AG04449 (cell line): ENCODE measurements at regions not wholly inside any gene's neighbourhood (a gene's known extent, or its start where the extent isn't known, plus 50 kb on each side); places are given as distances from the start of the nearest gene placed in this dataset.
"Not testable (repeated sequence)": the region's sequence is repeated elsewhere in the genome, so short reads cannot be mapped to it uniquely, and the experiment has no call there.

Source experiments
- CTCF ChIA-PET: fragments of 350-600 bp; formaldehyde crosslinking; extraction: SDS; loops from one replicate; lab custom pipeline; 2021; ENCODE audit warnings: antibody characterized with exemption; lab: Yijun Ruan, JAX
- POLR2A ChIA-PET: fragments of 400-600, 350-600 bp; formaldehyde crosslinking; extraction: SDS; loops from one replicate; lab custom pipeline; 2020; ENCODE audit warnings: antibody characterized with exemption, inconsistent platforms; lab: Yijun Ruan, JAX
- DNase-seq: peaks from one replicate; pipeline ENCODE4 v3.0.0-alpha.2; 2010; ENCODE audit warnings: low read depth, low spot score
- H3K4me3 ChIP-seq: 2 replicates; pipeline ENCODE4 v1.5.1; 2011; ENCODE audit warnings: low read depth, mild to moderate bottlenecking, control low read depth, low read length
- TF ChIP-seq, protein P1 (sequence below): IDR thresholded peaks from one replicate; pipeline ENCODE4 v1.5.1; 2011; ENCODE audit warnings: mild to moderate bottlenecking, moderate library complexity, low read length, control low read depth, inconsistent platforms; ENCODE audit not compliant: insufficient read depth; ENCODE audit errors: missing control alignments

DNA sequence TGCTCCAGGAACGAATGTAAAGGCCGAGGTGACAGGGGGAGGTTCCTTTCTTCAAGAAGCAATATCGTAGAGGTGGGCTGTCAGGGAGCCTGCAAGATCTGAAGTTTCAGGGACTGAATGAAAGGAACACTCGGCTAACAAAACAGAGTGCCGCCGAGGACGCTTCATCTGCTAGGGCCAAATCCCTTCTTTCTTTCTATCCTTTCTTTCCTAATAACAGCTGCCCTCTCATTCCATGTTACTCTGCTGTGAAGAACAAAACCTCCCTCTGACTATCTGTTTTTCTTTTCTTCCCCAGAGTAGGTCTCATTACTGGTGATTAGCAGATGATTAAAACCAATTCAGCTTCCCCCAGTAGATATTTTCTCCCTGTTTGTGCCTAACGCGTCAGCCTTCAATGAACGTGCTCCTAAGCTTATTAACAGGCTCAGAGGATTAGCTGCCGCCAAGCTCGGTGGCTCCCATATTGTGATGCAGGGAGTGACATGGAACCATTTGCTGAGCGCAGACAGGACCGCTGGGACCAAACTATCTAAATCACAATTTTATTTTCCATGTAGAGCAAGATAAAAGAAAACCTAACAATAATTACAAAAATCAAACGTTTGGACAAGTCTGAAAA is 414.6 kb downstream of the TMEM182 start:
- no peak for DNase-seq
- ChIA-PET CTCF (no interaction called here), POLR2A (no interaction called here)
- no peak overlapping the region for H3K4me3 ChIP-seq
- TF ChIP-seq, protein P1, sequence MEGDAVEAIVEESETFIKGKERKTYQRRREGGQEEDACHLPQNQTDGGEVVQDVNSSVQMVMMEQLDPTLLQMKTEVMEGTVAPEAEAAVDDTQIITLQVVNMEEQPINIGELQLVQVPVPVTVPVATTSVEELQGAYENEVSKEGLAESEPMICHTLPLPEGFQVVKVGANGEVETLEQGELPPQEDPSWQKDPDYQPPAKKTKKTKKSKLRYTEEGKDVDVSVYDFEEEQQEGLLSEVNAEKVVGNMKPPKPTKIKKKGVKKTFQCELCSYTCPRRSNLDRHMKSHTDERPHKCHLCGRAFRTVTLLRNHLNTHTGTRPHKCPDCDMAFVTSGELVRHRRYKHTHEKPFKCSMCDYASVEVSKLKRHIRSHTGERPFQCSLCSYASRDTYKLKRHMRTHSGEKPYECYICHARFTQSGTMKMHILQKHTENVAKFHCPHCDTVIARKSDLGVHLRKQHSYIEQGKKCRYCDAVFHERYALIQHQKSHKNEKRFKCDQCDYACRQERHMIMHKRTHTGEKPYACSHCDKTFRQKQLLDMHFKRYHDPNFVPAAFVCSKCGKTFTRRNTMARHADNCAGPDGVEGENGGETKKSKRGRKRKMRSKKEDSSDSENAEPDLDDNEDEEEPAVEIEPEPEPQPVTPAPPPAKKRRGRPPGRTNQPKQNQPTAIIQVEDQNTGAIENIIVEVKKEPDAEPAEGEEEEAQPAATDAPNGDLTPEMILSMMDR, result no peak

DNA sequence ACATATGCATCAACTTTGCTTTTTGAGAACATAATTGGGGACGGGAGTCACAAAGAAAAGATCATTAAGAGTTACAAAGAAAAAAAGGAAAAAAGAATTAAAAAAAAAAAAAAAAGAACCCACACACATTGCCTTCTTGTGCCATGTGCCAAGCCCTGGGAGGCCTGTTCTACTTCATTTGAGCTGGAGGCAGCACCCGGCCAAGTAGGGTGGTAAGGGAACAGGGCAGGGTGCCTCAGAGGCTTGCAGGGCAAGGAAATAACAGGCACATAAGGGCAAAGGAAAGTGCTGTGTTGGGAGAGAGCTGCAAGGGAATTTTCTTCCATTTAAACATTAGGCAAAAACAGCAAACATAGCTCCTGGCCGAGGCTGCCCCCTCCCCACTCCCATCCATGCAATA is 418.0 kb downstream of the TMEM182 start:
- CTCF ChIA-PET, result no interaction called here
- POLR2A ChIA-PET, result no interaction called here

DNA sequence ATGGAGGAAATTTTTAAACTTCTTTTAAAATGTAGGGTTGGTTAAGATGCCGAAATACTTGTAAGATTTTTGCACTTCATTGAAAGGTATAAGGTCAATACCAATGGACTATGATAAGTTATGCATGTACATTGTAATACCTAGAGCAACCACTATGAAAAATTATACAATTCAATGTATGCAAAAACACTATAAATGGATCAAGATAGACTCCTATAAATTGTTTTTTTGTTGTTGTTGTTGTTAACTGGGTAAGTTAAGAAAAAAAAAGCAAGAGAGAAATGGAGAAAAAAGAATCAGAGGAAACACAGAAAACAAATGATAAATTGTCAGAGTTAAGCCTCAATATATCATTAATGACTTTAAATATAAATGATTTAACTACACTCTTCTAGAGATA is 421.2 kb downstream of the TMEM182 start:
- ChIA-PET POLR2A (no interaction called here), CTCF (no interaction called here)
- no peak for DNase-seq
- H3K4me3 ChIP-seq, result no peak overlapping the region
- TF ChIP-seq, protein P1, result no peak

More for the DNA sequence above, 418.0 kb downstream of the TMEM182 start:
- TF ChIP-seq, protein P1, result no peak
- DNase-seq, result no peak
- H3K4me3 ChIP-seq, result no peak overlapping the region

DNA sequence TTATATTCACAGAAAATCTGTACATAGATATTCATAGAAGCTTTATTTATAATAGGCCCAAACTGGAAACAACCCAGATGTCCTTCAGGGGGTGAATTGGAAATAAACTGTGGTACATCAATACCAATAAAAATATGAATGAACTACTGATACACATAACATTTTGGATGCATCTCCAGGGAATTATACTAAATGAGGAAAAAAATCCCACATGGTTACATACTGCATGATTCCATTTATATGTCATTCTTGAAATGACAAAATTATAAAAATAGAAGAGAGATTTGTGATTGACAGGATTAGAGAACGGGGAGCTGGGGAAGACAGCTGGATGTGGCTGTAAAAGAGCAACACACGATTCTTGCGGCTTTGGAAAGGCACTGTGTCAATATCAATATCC is 435.0 kb downstream of the TMEM182 start:
- POLR2A ChIA-PET, result no interaction called here
- DNase-seq, result no peak
- TF ChIP-seq, protein P1, result no peak
- CTCF ChIA-PET, result no interaction called here
- H3K4me3 ChIP-seq, result no peak overlapping the region

DNA sequence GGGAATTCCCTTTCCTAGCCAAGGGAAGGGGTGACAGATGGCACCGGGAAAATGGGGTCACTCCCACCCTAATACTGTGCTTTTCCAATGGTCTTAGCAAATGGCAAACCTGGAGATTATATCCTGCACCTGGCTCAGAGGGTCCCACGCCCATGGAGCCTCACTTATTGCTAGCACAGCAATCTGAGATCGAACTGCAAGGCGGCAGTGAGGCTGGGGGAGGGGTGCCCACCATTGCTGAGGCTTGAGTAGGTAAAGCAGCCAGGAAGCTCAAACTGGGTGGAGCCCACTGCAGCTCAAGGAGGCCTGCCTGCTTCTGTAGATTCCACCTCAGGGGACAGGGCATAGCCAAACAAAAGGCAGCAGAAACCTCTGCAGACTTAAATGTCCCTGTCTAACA is 438.9 kb downstream of the TMEM182 start:
- H3K4me3 ChIP-seq, DNase-seq, CTCF ChIA-PET, POLR2A ChIA-PET: not testable (repeated sequence)

DNA sequence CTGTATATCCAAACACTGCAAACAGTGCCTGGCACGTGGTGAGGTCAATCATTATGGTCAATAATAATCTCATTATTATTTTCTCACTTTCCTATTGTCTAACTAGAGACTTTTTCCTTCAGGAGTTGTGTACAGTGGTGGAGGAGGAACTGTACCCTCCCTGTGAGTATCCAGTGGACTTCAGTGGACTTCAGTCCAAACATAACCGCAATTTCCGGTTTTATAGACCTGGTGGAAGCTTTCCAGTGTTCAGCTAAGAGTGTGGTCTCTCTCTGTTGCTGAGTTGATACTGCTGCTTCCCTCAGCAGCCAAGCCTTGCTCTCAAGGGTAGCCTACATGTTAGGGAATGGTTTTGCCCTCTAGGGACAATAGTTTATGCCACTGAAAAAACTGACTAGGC is 447.1 kb downstream of the TMEM182 start:
- CTCF ChIA-PET, result no interaction called here
- TF ChIP-seq, protein P1, result no peak
- POLR2A ChIA-PET, result no interaction called here
- H3K4me3 ChIP-seq, result no peak overlapping the region
- DNase-seq, result no peak

DNA sequence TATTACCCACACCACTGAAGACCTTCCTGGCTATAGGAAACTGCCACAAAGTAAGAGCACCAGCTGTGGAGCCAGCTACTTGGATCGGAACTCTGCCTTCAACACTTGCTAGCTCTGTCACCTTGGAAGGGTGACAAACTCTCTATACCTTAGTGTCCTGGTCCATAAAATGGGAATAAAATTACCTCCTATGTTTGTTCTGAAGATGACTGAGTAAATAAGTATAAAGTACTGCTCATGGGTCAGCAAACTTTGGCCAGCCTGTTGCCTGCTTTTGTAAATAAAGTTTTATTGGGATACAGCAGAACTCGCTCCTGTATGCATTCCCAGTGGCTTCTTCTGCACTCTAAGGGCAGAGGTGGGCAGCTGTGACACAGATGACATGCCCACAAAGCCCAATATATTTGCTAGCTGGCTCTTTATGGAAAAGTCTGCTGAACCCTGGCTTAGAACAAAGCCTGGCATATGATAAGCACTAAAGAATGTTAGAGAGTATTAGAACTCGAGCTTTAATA is 451.3 kb downstream of the TMEM182 start:
- TF ChIP-seq, protein P1, result no peak
- CTCF ChIA-PET, result no interaction called here
- POLR2A ChIA-PET, result no interaction called here
- no peak overlapping the region for H3K4me3 ChIP-seq
- DNase-seq, result no peak
